Right atrium auricular region (tissue), 2 donors: ENCODE measurements at regions not wholly inside any gene's neighbourhood (a gene's known extent, or its start where the extent isn't known, plus 50 kb on each side); places are given as distances from the start of the nearest gene placed in this dataset.

Experiments used
- DNase-seq: peaks from one replicate; pipeline ENCODE4 v3.0.0-alpha.2; 2019; ENCODE audit warnings: low spot score
- H3K27ac ChIP-seq, 2 donors: fragments of 200-600 bp; sonication (generic); 1 replicate in 1 of 2; 2 replicates in 1 of 2; pipeline ENCODE4 v1.5.1; 2016 to 2019
- H3K27me3 ChIP-seq, 2 donors: fragments of 200-600 bp; sonication (generic); one replicate each; pipeline versions ENCODE4 v1.5.1 to v1.6.0; 2017 to 2019
- H3K36me3 ChIP-seq: fragments of 200-600 bp; sonication (generic); one replicate; pipeline ENCODE4 v1.5.1; 2016
- H3K4me1 ChIP-seq, 2 donors: fragments of 200-600 bp; sonication (generic); one replicate each; pipeline versions ENCODE4 v1.5.1 to v1.6.0; 2017 to 2019
- H3K4me3 ChIP-seq, 2 donors: fragments of 200-600 bp; sonication (generic); 1 replicate in 1 of 2; 2 replicates in 1 of 2; pipeline ENCODE4 v1.5.1; 2017 to 2019; ENCODE audit warnings: mild to moderate bottlenecking in 1 of 2, moderate library complexity in 1 of 2
- H3K9me3 ChIP-seq, 2 donors: fragments of 200-600 bp; sonication (generic); one replicate each; pipeline ENCODE4 v1.5.1; 2019
- CTCF ChIP-seq, 2 donors: fragments of 200-600 bp; sonication (generic); IDR thresholded peaks; one replicate each; pipeline ENCODE4 v1.5.1; 2019; ENCODE audit warnings: antibody characterized with exemption in 2 of 2

GRCh38 chr3:150022381-150023238, 51.9 kb upstream of the PFN2 start:
- H3K27ac ChIP-seq = no peak overlapping the region
- H3K4me1 ChIP-seq = no peaks in the 10 kb centered on the region
- no peaks in the 10 kb centered on the region for H3K27me3 ChIP-seq
- no peak overlapping the region for H3K4me3 ChIP-seq
- no peak for TF ChIP-seq CTCF (IDR thresholded peaks at IDR 0.05)
- H3K36me3 ChIP-seq = no peaks in the 10 kb centered on the region
- no peak for DNase-seq
- H3K9me3 ChIP-seq = peaks cover 0 to 17% of the 10 kb centered on the region in 2 donors

- H3K4me3 ChIP-seq = no peak overlapping the region
- H3K27ac ChIP-seq = no peak overlapping the region
- H3K36me3 ChIP-seq = no peaks in the 10 kb centered on the region
- DNase-seq = no peak
- H3K27me3 ChIP-seq = no peaks in the 10 kb centered on the region
- H3K9me3 ChIP-seq = peaks cover 0 to 9% of the 10 kb centered on the region in 2 donors
- H3K4me1 ChIP-seq = no peaks in the 10 kb centered on the region
- TF ChIP-seq CTCF (IDR thresholded peaks at IDR 0.05) = no peak
Observed at GRCh38 chr3:150020527-150020926, 49.8 kb upstream of the PFN2 start.
